IMR-90 (cell line): ENCODE measurements at regions not wholly inside any gene's neighbourhood (a gene's known extent, or its start where the extent isn't known, plus 50 kb on each side); places are given as distances from the start of the nearest gene placed in this dataset.

ENCODE experiments used
- ATAC-seq: fragments of 200-7000 bp; cut with Tn5 transposase; 2 replicates; pipeline ENCODE4 v1.9.1; 2020; ENCODE audit warnings: low read depth, mild to moderate bottlenecking, moderate library complexity
- BruUV-seq: library from RNA; stranded (reverse); fragments of 400-500 nt; replicated peaks from 2 replicates; lab custom pipeline; 2021; lab: Mats Ljungman, UMichigan
- CTCF ChIA-PET: fragments of 300-600 bp; formaldehyde crosslinking; extraction: SDS; loops from one replicate; lab custom pipeline; 2021; ENCODE audit warnings: antibody characterized with exemption; lab: Yijun Ruan, JAX
- POLR2A ChIA-PET: fragments of 300-600 bp; sonication (Branson Sonifier 250); formaldehyde crosslinking; loops from one replicate; lab custom pipeline; 2022; ENCODE audit warnings: antibody characterized with exemption; ENCODE audit not compliant: unreplicated experiment; lab: Charles Lee
- DNase-seq: peaks from one replicate; pipeline ENCODE4 v3.0.0; 2013
- H2AFZ ChIP-seq: replicated peaks from 2 replicates; pipeline ENCODE3; 2013; ENCODE audit warnings: low read length, mild to moderate bottlenecking; ENCODE audit not compliant: poor library complexity
- H2AK5ac ChIP-seq: 2 replicates; pipeline ENCODE4 v1.6.1; 2013; ENCODE audit warnings: low read depth, low read length, inconsistent platforms
- H2AK9ac ChIP-seq: replicated peaks from 2 replicates; pipeline ENCODE3; 2013; ENCODE audit warnings: mild to moderate bottlenecking, low read depth, low read length, moderate library complexity; ENCODE audit not compliant: poor library complexity
- H2BK120ac ChIP-seq: 2 replicates; pipeline ENCODE4 v1.6.1; 2013; ENCODE audit warnings: low read depth, low read length, inconsistent platforms
- H2BK15ac ChIP-seq: 3 replicates; pipeline ENCODE4 v1.6.1; 2013; ENCODE audit warnings: low read depth, low read length, inconsistent platforms
- H2BK20ac ChIP-seq: 2 replicates; pipeline ENCODE4 v1.6.1; 2013; ENCODE audit warnings: low read depth, mild to moderate bottlenecking, inconsistent platforms, low read length, moderate library complexity
- H2BK5ac ChIP-seq: 2 replicates; pipeline ENCODE4 v1.6.1; 2013; ENCODE audit warnings: mild to moderate bottlenecking, low read depth, low read length, inconsistent platforms; ENCODE audit not compliant: poor library complexity, severe bottlenecking
- H3K14ac ChIP-seq: replicated peaks from 2 replicates; pipeline ENCODE4 v1.6.1; 2013; ENCODE audit warnings: low read depth, low read length, inconsistent platforms
- H3K18ac ChIP-seq: 2 replicates; pipeline ENCODE4 v1.6.1; 2013; ENCODE audit warnings: low read depth, low read length, control low read depth
- H3K23ac ChIP-seq: 2 replicates; pipeline ENCODE4 v1.6.1; 2013; ENCODE audit warnings: low read depth, low read length, inconsistent platforms
- H3K27ac ChIP-seq: 2 replicates; pipeline ENCODE4 v1.5.1; 2013; ENCODE audit warnings: mild to moderate bottlenecking, control low read depth, low read length; ENCODE audit not compliant: insufficient read depth
- H3K27me3 ChIP-seq: 2 replicates; pipeline ENCODE4 v1.6.1; 2013; ENCODE audit warnings: low read length; ENCODE audit not compliant: control insufficient read depth, insufficient read depth
- H3K36me3 ChIP-seq: 2 replicates; pipeline ENCODE4 v1.6.1; 2013; ENCODE audit warnings: low read length, mixed read lengths; ENCODE audit not compliant: control insufficient read depth, insufficient read depth
- H3K4ac ChIP-seq: 2 replicates; pipeline ENCODE4 v1.6.1; 2013; ENCODE audit warnings: low read depth, low read length, inconsistent platforms
- H3K4me1 ChIP-seq: 2 replicates; pipeline ENCODE4 v1.6.1; 2013; ENCODE audit warnings: low read length, mixed read lengths; ENCODE audit not compliant: control insufficient read depth, insufficient read depth
- H3K4me2 ChIP-seq: 2 replicates; pipeline ENCODE4 v1.6.1; 2013; ENCODE audit warnings: low read depth, mild to moderate bottlenecking, control low read depth, low read length, moderate library complexity
- H3K4me3 ChIP-seq: 2 replicates; pipeline ENCODE4 v1.5.1; 2013; ENCODE audit warnings: low read depth, mild to moderate bottlenecking, control low read depth, low read length, moderate library complexity; ENCODE audit not compliant: insufficient read depth
- H3K56ac ChIP-seq: 2 replicates; pipeline ENCODE4 v1.6.1; 2013; ENCODE audit warnings: low read length, inconsistent platforms; ENCODE audit not compliant: insufficient read depth; ENCODE audit errors: extremely low read depth
- H3K79me1 ChIP-seq, 2 experiments: 2 replicates each; pipeline ENCODE4 v1.6.1; 2013; ENCODE audit warnings: low read length in 2 of 2, inconsistent platforms in 1 of 2, low read depth in 1 of 2
- H3K9ac ChIP-seq: 2 replicates; pipeline ENCODE4 v1.6.1; 2013; ENCODE audit warnings: low read depth, low read length, control low read depth
- H3K9me1 ChIP-seq: 2 replicates; pipeline ENCODE4 v1.6.1; 2013; ENCODE audit warnings: low read length, inconsistent platforms; ENCODE audit not compliant: insufficient read depth
- H3K9me3 ChIP-seq: 2 replicates; pipeline ENCODE4 v1.6.1; 2013; ENCODE audit warnings: low read length; ENCODE audit not compliant: control insufficient read depth, insufficient read depth
- H4K20me1 ChIP-seq: 2 replicates; pipeline ENCODE4 v1.6.1; 2013; ENCODE audit warnings: low read length, inconsistent platforms; ENCODE audit not compliant: insufficient read depth
- H4K5ac ChIP-seq: 2 replicates; pipeline ENCODE4 v1.6.1; 2013; ENCODE audit warnings: mild to moderate bottlenecking, low read depth, low read length, control low read depth
- H4K8ac ChIP-seq, 2 experiments: 2 replicates each; pipeline ENCODE4 v1.6.1; 2013; ENCODE audit warnings: low read depth in 2 of 2, low read length in 2 of 2, control low read depth in 1 of 2, inconsistent platforms in 1 of 2
- H4K91ac ChIP-seq: 2 replicates; pipeline ENCODE4 v1.6.1; 2013; ENCODE audit warnings: low read depth, low read length, inconsistent platforms; ENCODE audit not compliant: insufficient read depth
- CEBPB ChIP-seq: IDR thresholded peaks from 2 replicates; pipeline ENCODE4 v1.6.1; 2012; ENCODE audit warnings: low read depth, low read length, improper control_type of control experiment
- FOS ChIP-seq: fragments of 150-350 bp; IDR thresholded peaks from 2 replicates; pipeline ENCODE4 v1.6.1; 2016; ENCODE audit warnings: low read depth, low read length
- MAFK ChIP-seq: IDR thresholded peaks from 2 replicates; pipeline ENCODE4 v1.6.1; 2012; ENCODE audit warnings: low read depth, low read length, improper control_type of control experiment
- MAZ ChIP-seq: IDR thresholded peaks from 2 replicates; pipeline ENCODE4 v1.6.1; 2012; ENCODE audit warnings: low read depth, mild to moderate bottlenecking, low read length, improper control_type of control experiment, moderate library complexity, borderline replicate concordance
- POLR2A ChIP-seq: IDR thresholded peaks from 2 replicates; pipeline ENCODE4 v1.6.1; 2012; ENCODE audit warnings: mild to moderate bottlenecking, low read depth, low read length
- RAD21 ChIP-seq: IDR thresholded peaks from 2 replicates; pipeline ENCODE4 v1.6.1; 2012; ENCODE audit warnings: low read length, improper control_type of control experiment
- RCOR1 ChIP-seq: IDR thresholded peaks from 2 replicates; pipeline ENCODE4 v1.6.1; 2012; ENCODE audit warnings: mild to moderate bottlenecking, low read length, improper control_type of control experiment; ENCODE audit not compliant: insufficient replicate concordance
- RFX5 ChIP-seq: IDR thresholded peaks from 2 replicates; pipeline ENCODE4 v1.8.0; 2012; ENCODE audit warnings: low read depth, mild to moderate bottlenecking, low read length, moderate library complexity
- SMC3 ChIP-seq: fragments of 150-350 bp; IDR thresholded peaks from 2 replicates; pipeline ENCODE4 v1.6.1; 2016; ENCODE audit warnings: low read depth, mild to moderate bottlenecking, antibody characterized with exemption, low read length, moderate library complexity
- USF2 ChIP-seq: fragments of 150-350 bp; IDR thresholded peaks from 2 replicates; pipeline ENCODE4 v1.6.1; 2017; ENCODE audit warnings: mild to moderate bottlenecking, antibody characterized with exemption, low read length, low read depth
- dilution Hi-C: fragments of 300-500 bp; cut with HindIII; formaldehyde crosslinking; loops from one replicate; pipeline ENCODE4 v1.14.3; 2018; ENCODE audit warnings: low sequenced_read_pairs; ENCODE audit not compliant: unreplicated experiment
- in situ Hi-C: fragments of 300-500 bp; cut with MboI; formaldehyde crosslinking; loops from 3 replicates; pipeline ENCODE4 v1.14.3; 2019; ENCODE audit warnings: low sequenced_read_pairs, inconsistent platforms, mixed read lengths
- intact Hi-C: fragments of 100-400 bp; cut with micrococcal nuclease; formaldehyde crosslinking; loops from 2 replicates; pipeline ENCODE4 v1.10.0; 2022

GRCh38 chr2:76446872-76447271, 736.2 kb upstream of the GCFC2 start:
- Histone ChIP-seq H3K4me1 (no peaks in the 10 kb centered on the region), H3K14ac (no peak overlapping the region), H3K56ac (no peak overlapping the region), H3K79me1 (no peaks in the 10 kb centered on the region), H2BK20ac (no peak overlapping the region), H2BK120ac (no peak overlapping the region), H3K4ac (no peak overlapping the region), H4K5ac (no peak overlapping the region), H3K18ac (no peak overlapping the region), H3K23ac (no peak overlapping the region), H2BK5ac (no peak overlapping the region), H2AK5ac (no peak overlapping the region), H2AK9ac (no peak overlapping the region), H4K91ac (no peak overlapping the region), H3K36me3 (no peaks in the 10 kb centered on the region), H4K20me1 (no peaks in the 10 kb centered on the region), H3K4me2 (no peak overlapping the region), H2AFZ (no peak overlapping the region), H3K9me3 (no peaks in the 10 kb centered on the region), H3K9me1 (no peaks in the 10 kb centered on the region), H2BK15ac (no peak overlapping the region), H4K8ac (no peak overlapping the region), H3K9ac (no peak overlapping the region), H3K27ac (no peak overlapping the region), H3K4me3 (no peak overlapping the region), H3K27me3 (no peaks in the 10 kb centered on the region)
- DNase-seq (no peak), ATAC-seq (no peak)
- TF ChIP-seq CEBPB (no peak), RCOR1 (no peak), FOS (no peak), POLR2A (no peak), USF2 (no peak), MAZ (no peak), RFX5 (no peak), RAD21 (no peak), MAFK (no peak), SMC3 (no peak)
- ChIA-PET POLR2A (no interaction called here), CTCF (no interaction called here)
- dilution Hi-C loops (no loop called here), intact Hi-C loops (no loop called here), in situ Hi-C loops (no loop called here)
- BruUV-seq = no TSS peak
